A549 (cell line): ENCODE measurements at regions not wholly inside any gene's neighbourhood (a gene's known extent, or its start where the extent isn't known, plus 50 kb on each side); places are given as distances from the start of the nearest gene placed in this dataset.

Experiments used
- ATAC-seq, 2 experiments: fragments of 200-7000 bp in 1 of 2; fragments of >200 bp in 1 of 2; cut with Nextera tagmentation in 1 of 2; cut with Tn5 transposase in 1 of 2; 3 replicates each; pipeline versions ENCODE4 v1.8.0 to v1.9.1; 2018 to 2020; ENCODE audit warnings: mild to moderate bottlenecking in 1 of 2, moderate library complexity in 1 of 2
- CTCF ChIA-PET: fragments of 300-600 bp; sonication (Branson Sonifier 250); formaldehyde crosslinking; extraction: SDS; loops from one replicate; lab custom pipeline; 2021; ENCODE audit warnings: antibody characterized with exemption, inconsistent platforms; lab: Yijun Ruan, JAX
- POLR2A ChIA-PET: fragments of 350-600 bp; formaldehyde crosslinking; extraction: SDS; loops from one replicate; lab custom pipeline; 2021; ENCODE audit warnings: antibody characterized with exemption, inconsistent platforms; lab: Yijun Ruan, JAX
- DNase-seq, 2 experiments: peaks; one replicate each; pipeline versions ENCODE4 v3.0.0 to v3.0.0-alpha.2; 2011 to 2016; ENCODE audit warnings: low read depth in 1 of 2, low spot score in 1 of 2
- FAIRE-seq: peaks from 2 replicates; lab custom pipeline; 2011; peaks lifted over from hg19 to GRCh38; lab: Jason Lieb, UNC
- H3K27ac ChIP-seq, 2 experiments: fragments of >200 bp; sonication (Bioruptor Twin); formaldehyde crosslinking; 3 replicates each; pipeline ENCODE4 v1.5.1; 2016 to 2017
- H3K4me1 ChIP-seq: fragments of >200 bp; sonication (Bioruptor Twin); formaldehyde crosslinking; 3 replicates; pipeline ENCODE4 v1.6.1; 2016
- H3K4me2 ChIP-seq: fragments of >200 bp; sonication (Bioruptor Twin); formaldehyde crosslinking; 3 replicates; pipeline ENCODE4 v1.6.1; 2016
- H3K4me3 ChIP-seq: fragments of >200 bp; sonication (Bioruptor Twin); formaldehyde crosslinking; 3 replicates; pipeline ENCODE4 v1.5.1; 2016
- H3K9me3 ChIP-seq: fragments of >200 bp; sonication (Bioruptor Twin); formaldehyde crosslinking; 3 replicates; pipeline ENCODE4 v1.6.1; 2016
- BHLHE40 ChIP-seq: IDR thresholded peaks from 2 replicates; pipeline ENCODE4 v1.6.1; 2012; ENCODE audit warnings: low read depth, low read length, inconsistent platforms
- CBX2 ChIP-seq: fragments of 200-600 bp; sonication (generic); IDR thresholded peaks from 2 replicates; pipeline ENCODE4 v1.6.1; 2016; ENCODE audit warnings: low read depth, mild to moderate bottlenecking, borderline replicate concordance
- CHD4 ChIP-seq: fragments of 200-600 bp; sonication (generic); IDR thresholded peaks from 2 replicates; pipeline ENCODE4 v1.6.1; 2016; ENCODE audit warnings: antibody characterized with exemption, mild to moderate bottlenecking, borderline replicate concordance
- EHF ChIP-seq: fragments of 250-450 bp; sonication (Bioruptor Pico); IDR thresholded peaks from 2 replicates; pipeline ENCODE4 v1.5.0; 2020; ENCODE audit warnings: mild to moderate bottlenecking
- ESRRA ChIP-seq: fragments of 150-350 bp; IDR thresholded peaks from 2 replicates; pipeline ENCODE4 v1.6.1; 2014; ENCODE audit warnings: mild to moderate bottlenecking, low read length, borderline replicate concordance
- HEYL ChIP-seq: fragments of 250-450 bp; sonication (Bioruptor Pico); IDR thresholded peaks from 2 replicates; pipeline ENCODE4 v1.8.0; 2021; ENCODE audit warnings: mild to moderate bottlenecking, moderate library complexity
- KDM1A ChIP-seq: fragments of 200-600 bp; sonication (generic); IDR thresholded peaks from 2 replicates; pipeline ENCODE4 v1.6.1; 2016; ENCODE audit warnings: low read depth, mild to moderate bottlenecking
- MAFK ChIP-seq: fragments of 450-650 bp; IDR thresholded peaks from 2 replicates; pipeline ENCODE4 v1.6.1; 2014; ENCODE audit not compliant: partially characterized antibody
- RAD21 ChIP-seq, 2 experiments: fragments of >200 bp in 1 of 2; sonication (Bioruptor Twin) in 1 of 2; formaldehyde crosslinking in 1 of 2; IDR thresholded peaks in 1 of 2; conservative IDR thresholded peaks in 1 of 2; 2 replicates in 1 of 2; 3 replicates in 1 of 2; pipeline ENCODE4 v1.6.1; 2012 to 2018; ENCODE audit warnings: inconsistent platforms in 1 of 2
- RFX5 ChIP-seq: fragments of 450-650 bp; IDR thresholded peaks from 2 replicates; pipeline ENCODE4 v1.7.1; 2014; ENCODE audit warnings: antibody characterized with exemption, mild to moderate bottlenecking, moderate library complexity
- SMC3 ChIP-seq: fragments of >200 bp; sonication (Bioruptor Twin); formaldehyde crosslinking; IDR thresholded peaks from 3 replicates; pipeline ENCODE4 v1.6.1; 2018; ENCODE audit warnings: inconsistent platforms
- WGBS: methylation state at CpG from one replicate; pipeline ENCODE4 v1.1.6; 2017; ENCODE audit errors: missing lambda C conversion rate; 5-methylcytosine and 5-hydroxymethylcytosine counted together
- TF ChIP-seq, protein P1 (sequence below): IDR thresholded peaks from 2 replicates; pipeline ENCODE4 v1.6.1; 2012; ENCODE audit warnings: low read depth, borderline replicate concordance
- TF ChIP-seq, protein P2 (sequence below): fragments of 250-450 bp; sonication (Bioruptor Pico); IDR thresholded peaks from 2 replicates; pipeline ENCODE4 v1.5.0; 2020; ENCODE audit warnings: low read depth, mild to moderate bottlenecking, moderate library complexity
- TF ChIP-seq, protein P3 (sequence below): fragments of 200-600 bp; sonication (generic); IDR thresholded peaks from 2 replicates; pipeline ENCODE4 v1.6.1; 2016; ENCODE audit warnings: antibody characterized with exemption, mild to moderate bottlenecking, moderate library complexity
- TF ChIP-seq, protein P4 (sequence below): fragments of >200 bp; sonication (Bioruptor Twin); formaldehyde crosslinking; IDR thresholded peaks from 3 replicates; pipeline ENCODE4 v1.6.1; 2016
- TF ChIP-seq, protein P5 (sequence below): IDR thresholded peaks from 2 replicates; pipeline ENCODE4 v1.6.1; 2012

DNA sequence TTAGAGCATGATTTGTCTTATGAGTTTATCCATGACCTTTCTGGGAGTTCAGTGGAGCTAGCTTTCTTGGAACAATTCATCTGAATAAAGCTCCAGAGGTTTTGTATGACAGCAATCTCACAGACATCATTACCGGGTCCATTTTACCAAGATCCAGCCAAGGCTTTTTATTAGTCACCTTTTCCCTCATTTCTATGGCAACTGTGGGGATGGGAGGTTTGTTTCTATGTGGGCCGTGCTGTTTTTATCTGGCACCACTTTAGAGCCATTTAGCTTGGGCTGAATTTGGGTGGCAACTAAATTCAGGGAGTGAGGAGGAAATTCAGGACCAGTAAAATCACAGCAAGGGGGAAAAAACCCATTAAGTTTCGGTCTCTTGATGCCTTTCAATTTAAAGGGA is 245.7 kb downstream of the NSG2 start:
- H3K4me3 ChIP-seq = no peak overlapping the region
- peaks cover 8% of the 10 kb centered on the region; the same call in 2 of the 3 replicates for H3K9me3 ChIP-seq
- ATAC-seq (no peak), DNase-seq (no peak), FAIRE-seq (no peak)
- TF ChIP-seq CHD4 = no peak
- no peak for TF ChIP-seq SMC3
- TF ChIP-seq, protein P1, sequence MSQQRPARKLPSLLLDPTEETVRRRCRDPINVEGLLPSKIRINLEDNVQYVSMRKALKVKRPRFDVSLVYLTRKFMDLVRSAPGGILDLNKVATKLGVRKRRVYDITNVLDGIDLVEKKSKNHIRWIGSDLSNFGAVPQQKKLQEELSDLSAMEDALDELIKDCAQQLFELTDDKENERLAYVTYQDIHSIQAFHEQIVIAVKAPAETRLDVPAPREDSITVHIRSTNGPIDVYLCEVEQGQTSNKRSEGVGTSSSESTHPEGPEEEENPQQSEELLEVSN = no peak
- TF ChIP-seq, protein P2, sequence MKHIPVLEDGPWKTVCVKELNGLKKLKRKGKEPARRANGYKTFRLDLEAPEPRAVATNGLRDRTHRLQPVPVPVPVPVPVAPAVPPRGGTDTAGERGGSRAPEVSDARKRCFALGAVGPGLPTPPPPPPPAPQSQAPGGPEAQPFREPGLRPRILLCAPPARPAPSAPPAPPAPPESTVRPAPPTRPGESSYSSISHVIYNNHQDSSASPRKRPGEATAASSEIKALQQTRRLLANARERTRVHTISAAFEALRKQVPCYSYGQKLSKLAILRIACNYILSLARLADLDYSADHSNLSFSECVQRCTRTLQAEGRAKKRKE (CRISPR knock-in tag) = no peak
- TF ChIP-seq EHF (CRISPR knock-in tag) = no peak
- H3K4me2 ChIP-seq = no peak overlapping the region
- ChIA-PET CTCF (interaction anchor here (0.6 to 1.2 kb wide), 2 partner anchors 66 to 246 kb away, joined by 3 read pairs; partner anchors contain the start of gene NSG2), POLR2A (no interaction called here)
- H3K4me1 ChIP-seq = no peaks in the 10 kb centered on the region
- no peak overlapping the region for H3K27ac ChIP-seq
- 0% methylated on average over 3 of the region's 3 CpGs for WGBS

DNA sequence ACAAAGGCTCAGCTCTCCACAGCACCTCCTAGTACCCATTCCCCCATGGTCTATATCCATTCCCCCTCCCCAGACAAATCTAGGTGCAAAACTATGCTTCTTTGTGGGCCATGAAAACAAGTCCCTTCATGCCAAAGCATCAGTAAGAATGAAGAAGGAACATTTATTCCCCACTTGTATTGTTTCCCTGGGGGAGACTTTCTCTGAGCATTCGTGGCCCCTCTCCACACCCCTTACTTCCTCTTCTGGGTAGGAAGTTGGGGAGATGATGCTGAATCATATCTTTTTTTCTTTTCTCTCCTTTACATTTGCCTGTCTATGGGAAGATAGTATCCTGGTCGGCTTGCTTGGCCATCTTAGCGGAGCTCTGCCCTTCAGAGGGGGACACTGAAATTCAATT is 246.8 kb downstream of the NSG2 start:
- FAIRE-seq = no peak
- Histone ChIP-seq H3K27ac (no peak overlapping the region), H3K4me3 (no peak overlapping the region), H3K4me1 (no peaks in the 10 kb centered on the region), H3K9me3 (peaks cover 8% of the 10 kb centered on the region; the same call in 2 of the 3 replicates), H3K4me2 (no peak overlapping the region)
- DNase-seq = no peak
- ChIA-PET CTCF (interaction anchor here (1.0 to 3.1 kb wide), 3 partner anchors 20 to 140 kb away, joined by 3 to 11 read pairs (median 4); no protein-coding TSS in a partner anchor), POLR2A (no interaction called here)
- 33% methylated on average over 3 of the region's 3 CpGs for WGBS
- TF ChIP-seq KDM1A = no peak
- TF ChIP-seq RAD21 (conservative IDR thresholded peaks at IDR 0.05 in 1 of 2, IDR thresholded peaks at IDR 0.05 in 1 of 2) = no peak
- ATAC-seq = no peak

DNA sequence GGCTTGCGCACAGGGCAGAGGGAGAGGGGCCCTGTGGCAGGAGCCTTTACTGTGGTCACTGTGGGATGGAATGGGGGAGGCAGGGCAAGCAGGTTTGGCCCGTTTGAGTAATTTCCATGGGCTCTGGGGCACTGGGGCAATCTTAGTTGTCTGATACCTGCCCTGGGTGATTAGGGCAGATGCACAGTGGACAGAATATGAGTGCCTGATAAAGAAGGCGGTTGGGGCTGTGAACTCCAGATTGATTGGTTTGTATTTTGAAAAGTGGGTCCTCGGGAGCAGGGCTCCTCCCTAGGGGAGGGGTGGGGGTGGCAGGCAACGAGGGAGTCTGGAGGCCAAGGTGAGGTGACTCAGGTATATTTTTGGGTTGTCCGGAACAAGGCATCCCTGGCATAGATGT is 247.5 kb downstream of the NSG2 start:
- ATAC-seq (no peak), DNase-seq (no peak), FAIRE-seq (no peak)
- Histone ChIP-seq H3K4me2 (no peak overlapping the region), H3K4me1 (no peaks in the 10 kb centered on the region), H3K9me3 (peaks cover 8% of the 10 kb centered on the region; the same call in 2 of the 3 replicates), H3K4me3 (no peak overlapping the region), H3K27ac (no peak overlapping the region)
- WGBS = 31% methylated on average over 5 of the region's 6 CpGs
- ChIA-PET POLR2A (no interaction called here), CTCF (interaction anchor here (1.3 to 3.1 kb wide), 3 partner anchors 19 to 247 kb away, joined by 3 to 11 read pairs (median 4); partner anchors contain the start of gene NSG2)
- TF ChIP-seq BHLHE40 (no peak), CBX2 (no peak), RFX5 (no peak), SMC3 (no peak), MAFK (no peak), HEYL (CRISPR knock-in tag) (no peak), ESRRA (no peak)
- TF ChIP-seq, protein P3, sequence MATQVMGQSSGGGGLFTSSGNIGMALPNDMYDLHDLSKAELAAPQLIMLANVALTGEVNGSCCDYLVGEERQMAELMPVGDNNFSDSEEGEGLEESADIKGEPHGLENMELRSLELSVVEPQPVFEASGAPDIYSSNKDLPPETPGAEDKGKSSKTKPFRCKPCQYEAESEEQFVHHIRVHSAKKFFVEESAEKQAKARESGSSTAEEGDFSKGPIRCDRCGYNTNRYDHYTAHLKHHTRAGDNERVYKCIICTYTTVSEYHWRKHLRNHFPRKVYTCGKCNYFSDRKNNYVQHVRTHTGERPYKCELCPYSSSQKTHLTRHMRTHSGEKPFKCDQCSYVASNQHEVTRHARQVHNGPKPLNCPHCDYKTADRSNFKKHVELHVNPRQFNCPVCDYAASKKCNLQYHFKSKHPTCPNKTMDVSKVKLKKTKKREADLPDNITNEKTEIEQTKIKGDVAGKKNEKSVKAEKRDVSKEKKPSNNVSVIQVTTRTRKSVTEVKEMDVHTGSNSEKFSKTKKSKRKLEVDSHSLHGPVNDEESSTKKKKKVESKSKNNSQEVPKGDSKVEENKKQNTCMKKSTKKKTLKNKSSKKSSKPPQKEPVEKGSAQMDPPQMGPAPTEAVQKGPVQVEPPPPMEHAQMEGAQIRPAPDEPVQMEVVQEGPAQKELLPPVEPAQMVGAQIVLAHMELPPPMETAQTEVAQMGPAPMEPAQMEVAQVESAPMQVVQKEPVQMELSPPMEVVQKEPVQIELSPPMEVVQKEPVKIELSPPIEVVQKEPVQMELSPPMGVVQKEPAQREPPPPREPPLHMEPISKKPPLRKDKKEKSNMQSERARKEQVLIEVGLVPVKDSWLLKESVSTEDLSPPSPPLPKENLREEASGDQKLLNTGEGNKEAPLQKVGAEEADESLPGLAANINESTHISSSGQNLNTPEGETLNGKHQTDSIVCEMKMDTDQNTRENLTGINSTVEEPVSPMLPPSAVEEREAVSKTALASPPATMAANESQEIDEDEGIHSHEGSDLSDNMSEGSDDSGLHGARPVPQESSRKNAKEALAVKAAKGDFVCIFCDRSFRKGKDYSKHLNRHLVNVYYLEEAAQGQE = no peak
- TF ChIP-seq, protein P4, sequence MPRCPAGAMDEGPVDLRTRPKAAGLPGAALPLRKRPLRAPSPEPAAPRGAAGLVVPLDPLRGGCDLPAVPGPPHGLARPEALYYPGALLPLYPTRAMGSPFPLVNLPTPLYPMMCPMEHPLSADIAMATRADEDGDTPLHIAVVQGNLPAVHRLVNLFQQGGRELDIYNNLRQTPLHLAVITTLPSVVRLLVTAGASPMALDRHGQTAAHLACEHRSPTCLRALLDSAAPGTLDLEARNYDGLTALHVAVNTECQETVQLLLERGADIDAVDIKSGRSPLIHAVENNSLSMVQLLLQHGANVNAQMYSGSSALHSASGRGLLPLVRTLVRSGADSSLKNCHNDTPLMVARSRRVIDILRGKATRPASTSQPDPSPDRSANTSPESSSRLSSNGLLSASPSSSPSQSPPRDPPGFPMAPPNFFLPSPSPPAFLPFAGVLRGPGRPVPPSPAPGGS = no peak
- TF ChIP-seq, protein P5, sequence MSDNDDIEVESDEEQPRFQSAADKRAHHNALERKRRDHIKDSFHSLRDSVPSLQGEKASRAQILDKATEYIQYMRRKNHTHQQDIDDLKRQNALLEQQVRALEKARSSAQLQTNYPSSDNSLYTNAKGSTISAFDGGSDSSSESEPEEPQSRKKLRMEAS = no peak
- TF ChIP-seq, all 56 proteins: peak for 0
